ENCODE measurements at regions not wholly inside any gene's neighbourhood (a gene's known extent, or its start where the extent isn't known, plus 50 kb on each side); places are given as distances from the start of the nearest gene placed in this dataset.

- DNase-seq (no peak), ATAC-seq (no peak)
- H3K27ac ChIP-seq (ENCODE audit: low read length): no peak overlapping the region
- H3K9ac ChIP-seq (ENCODE audit: low read length): no peak overlapping the region
- TF ChIP-seq CTCF (conservative IDR thresholded peaks at IDR 0.05; ENCODE audit: low read depth, low read length) (no peak), EZH2phosphoT487 (IDR thresholded peaks at IDR 0.05; ENCODE audit: borderline replicate concordance, low read length) (no peak), EZH2 (IDR thresholded peaks at IDR 0.05; ENCODE audit: low read length, unreplicated experiment) (no peak)
- intact Hi-C loops (cut with micrococcal nuclease): no loop called here
- no peaks in the 10 kb centered on the region for H3F3A ChIP-seq (ENCODE audit: low read length, unreplicated experiment)
- H3K36me3 ChIP-seq (ENCODE audit: low read depth, low read length): no peaks in the 10 kb centered on the region
- no peaks in the 10 kb centered on the region for H3K27me3 ChIP-seq (ENCODE audit: low read length)
- no peak overlapping the region for H2AFZ ChIP-seq (ENCODE audit: low read length)
- no peaks in the 10 kb centered on the region for H4K20me1 ChIP-seq (ENCODE audit: low read length)
- CTCF ChIA-PET: no interaction called here
- H3K9me2 ChIP-seq (replicated peaks; ENCODE audit: low read length): no peaks in the 10 kb centered on the region
- no peaks in the 10 kb centered on the region for H3K4me1 ChIP-seq (ENCODE audit: insufficient read depth, low read length)
- no TSS peak for BruUV-seq (replicated peaks)
- no peak overlapping the region for H3K4me3 ChIP-seq (ENCODE audit: low read length)
- no peaks in the 10 kb centered on the region for H3K9me3 ChIP-seq (ENCODE audit: low read length)
- POLR2A ChIA-PET (ENCODE audit: unreplicated experiment): no interaction called here
- no peak overlapping the region for H3K4me2 ChIP-seq (ENCODE audit: low read length)
- no peaks in the 10 kb centered on the region for H3K79me2 ChIP-seq (ENCODE audit: low read length)
Measured at GRCh38 chr9:99637641-99638040, 184.0 kb upstream of the NR4A3 start.

GRCh38 chr9:99638971-99639370 lies 182.7 kb upstream of the NR4A3 start:
- Histone ChIP-seq H3K27ac (ENCODE audit: low read length) (no peak overlapping the region), H3K4me3 (ENCODE audit: low read length) (no peak overlapping the region), H2AFZ (ENCODE audit: low read length) (no peak overlapping the region), H3F3A (ENCODE audit: low read length, unreplicated experiment) (no peaks in the 10 kb centered on the region), H3K4me2 (ENCODE audit: low read length) (no peak overlapping the region), H3K4me1 (ENCODE audit: insufficient read depth, low read length) (no peaks in the 10 kb centered on the region), H3K36me3 (ENCODE audit: low read depth, low read length) (no peaks in the 10 kb centered on the region), H3K27me3 (ENCODE audit: low read length) (no peaks in the 10 kb centered on the region), H4K20me1 (ENCODE audit: low read length) (no peaks in the 10 kb centered on the region), H3K9ac (ENCODE audit: low read length) (no peak overlapping the region), H3K79me2 (ENCODE audit: low read length) (no peaks in the 10 kb centered on the region), H3K9me3 (ENCODE audit: low read length) (no peaks in the 10 kb centered on the region), H3K9me2 (replicated peaks; ENCODE audit: low read length) (no peaks in the 10 kb centered on the region)
- BruUV-seq (replicated peaks): no TSS peak
- no peak for ATAC-seq
- ChIA-PET CTCF (no interaction called here), POLR2A (ENCODE audit: unreplicated experiment) (no interaction called here)
- TF ChIP-seq EZH2phosphoT487 (IDR thresholded peaks at IDR 0.05; ENCODE audit: borderline replicate concordance, low read length) (no peak), EZH2 (IDR thresholded peaks at IDR 0.05; ENCODE audit: low read length, unreplicated experiment) (no peak), CTCF (conservative IDR thresholded peaks at IDR 0.05; ENCODE audit: low read depth, low read length) (no peak)
- no peak for DNase-seq
- intact Hi-C loops (cut with micrococcal nuclease): no loop called here

- Histone ChIP-seq H3K4me1 (ENCODE audit: insufficient read depth, low read length) (no peaks in the 10 kb centered on the region), H3K27ac (ENCODE audit: low read length) (no peak overlapping the region), H3K9ac (ENCODE audit: low read length) (no peak overlapping the region), H4K20me1 (ENCODE audit: low read length) (no peaks in the 10 kb centered on the region), H3F3A (ENCODE audit: low read length, unreplicated experiment) (no peaks in the 10 kb centered on the region), H3K27me3 (ENCODE audit: low read length) (no peaks in the 10 kb centered on the region), H2AFZ (ENCODE audit: low read length) (no peak overlapping the region), H3K4me2 (ENCODE audit: low read length) (no peak overlapping the region), H3K79me2 (ENCODE audit: low read length) (no peaks in the 10 kb centered on the region), H3K9me3 (ENCODE audit: low read length) (no peaks in the 10 kb centered on the region), H3K4me3 (ENCODE audit: low read length) (no peak overlapping the region), H3K9me2 (replicated peaks; ENCODE audit: low read length) (no peaks in the 10 kb centered on the region), H3K36me3 (ENCODE audit: low read depth, low read length) (no peaks in the 10 kb centered on the region)
- ChIA-PET POLR2A (ENCODE audit: unreplicated experiment) (no interaction called here), CTCF (no interaction called here)
- no peak for TF ChIP-seq EZH2 (IDR thresholded peaks at IDR 0.05; ENCODE audit: low read length, unreplicated experiment)
- TF ChIP-seq CTCF (conservative IDR thresholded peaks at IDR 0.05; ENCODE audit: low read depth, low read length): no peak
- TF ChIP-seq EZH2phosphoT487 (IDR thresholded peaks at IDR 0.05; ENCODE audit: borderline replicate concordance, low read length): no peak
- intact Hi-C loops (cut with micrococcal nuclease): no loop called here
- BruUV-seq (replicated peaks): no TSS peak
- ATAC-seq (no peak), DNase-seq (no peak)
Measured at GRCh38 chr9:99647604-99648003, 174.1 kb upstream of the NR4A3 start.

Measured in PC-3 (cell line).